ENCODE measurements at regions not wholly inside any gene's neighbourhood (a gene's known extent, or its start where the extent isn't known, plus 50 kb on each side); places are given as distances from the start of the nearest gene placed in this dataset.

GRCh38 chr3:109532257-109533216 lies 195.2 kb upstream of the DPPA4 start:
- Histone ChIP-seq H3K9ac (ENCODE audit: low read depth in 1 of 2, low read length in 2 of 2) (no peak overlapping the region), H3K9me3 (ENCODE audit: control insufficient read depth in 2 of 2, low read length in 2 of 2) (no peaks in the 10 kb centered on the region), H3K27me3 (ENCODE audit: control insufficient read depth in 2 of 2, insufficient read depth in 2 of 2, low read length in 2 of 2) (no peaks in the 10 kb centered on the region), H3K4me3 (ENCODE audit: low read length in 2 of 2) (no peak overlapping the region), H3K36me3 (ENCODE audit: control insufficient read depth in 2 of 2, insufficient read depth in 2 of 2, low read length in 2 of 2) (no peaks in the 10 kb centered on the region), H3K4me1 (ENCODE audit: control insufficient read depth in 2 of 2, insufficient read depth in 2 of 2, low read length in 2 of 2) (no peaks in the 10 kb centered on the region), H3K27ac (ENCODE audit: low read depth in 2 of 2, low read length in 2 of 2) (no peak overlapping the region)

GRCh38 chr3:109545746-109546145 lies 208.4 kb upstream of the DPPA4 start:
- Histone ChIP-seq H3K9me3 (ENCODE audit: control insufficient read depth in 2 of 2, low read length in 2 of 2) (no peaks in the 10 kb centered on the region), H3K4me3 (ENCODE audit: low read length in 2 of 2) (no peak overlapping the region), H3K4me1 (ENCODE audit: control insufficient read depth in 2 of 2, insufficient read depth in 2 of 2, low read length in 2 of 2) (no peaks in the 10 kb centered on the region), H3K36me3 (ENCODE audit: control insufficient read depth in 2 of 2, insufficient read depth in 2 of 2, low read length in 2 of 2) (no peaks in the 10 kb centered on the region), H3K27me3 (ENCODE audit: control insufficient read depth in 2 of 2, insufficient read depth in 2 of 2, low read length in 2 of 2) (no peaks in the 10 kb centered on the region), H3K27ac (ENCODE audit: low read depth in 2 of 2, low read length in 2 of 2) (no peak overlapping the region), H3K9ac (ENCODE audit: low read depth in 1 of 2, low read length in 2 of 2) (no peak overlapping the region)

GRCh38 chr3:109548192-109548938 lies 211.0 kb upstream of the DPPA4 start:
- Histone ChIP-seq H3K4me1 (ENCODE audit: control insufficient read depth in 2 of 2, insufficient read depth in 2 of 2, low read length in 2 of 2) (no peaks in the 10 kb centered on the region), H3K4me3 (ENCODE audit: low read length in 2 of 2) (no peak overlapping the region), H3K27ac (ENCODE audit: low read depth in 2 of 2, low read length in 2 of 2) (no peak overlapping the region), H3K36me3 (ENCODE audit: control insufficient read depth in 2 of 2, insufficient read depth in 2 of 2, low read length in 2 of 2) (no peaks in the 10 kb centered on the region), H3K27me3 (ENCODE audit: control insufficient read depth in 2 of 2, insufficient read depth in 2 of 2, low read length in 2 of 2) (no peaks in the 10 kb centered on the region), H3K9me3 (ENCODE audit: control insufficient read depth in 2 of 2, low read length in 2 of 2) (no peaks in the 10 kb centered on the region), H3K9ac (ENCODE audit: low read depth in 1 of 2, low read length in 2 of 2) (no peak overlapping the region)

GRCh38 chr3:109553591-109554371 lies 216.4 kb upstream of the DPPA4 start:
- no peak overlapping the region for H3K27ac ChIP-seq (ENCODE audit: low read depth in 2 of 2, low read length in 2 of 2)
- H3K9me3 ChIP-seq (ENCODE audit: control insufficient read depth in 2 of 2, low read length in 2 of 2) = no peaks in the 10 kb centered on the region
- no peak overlapping the region for H3K9ac ChIP-seq (ENCODE audit: low read depth in 1 of 2, low read length in 2 of 2)
- H3K4me3 ChIP-seq (ENCODE audit: low read length in 2 of 2) = no peak overlapping the region
- H3K27me3 ChIP-seq (ENCODE audit: control insufficient read depth in 2 of 2, insufficient read depth in 2 of 2, low read length in 2 of 2) = no peaks in the 10 kb centered on the region
- no peaks in the 10 kb centered on the region for H3K4me1 ChIP-seq (ENCODE audit: control insufficient read depth in 2 of 2, insufficient read depth in 2 of 2, low read length in 2 of 2)
- H3K36me3 ChIP-seq (ENCODE audit: control insufficient read depth in 2 of 2, insufficient read depth in 2 of 2, low read length in 2 of 2) = no peaks in the 10 kb centered on the region

- Histone ChIP-seq H3K27ac (ENCODE audit: low read depth in 2 of 2, low read length in 2 of 2) (no peak overlapping the region), H3K4me3 (ENCODE audit: low read length in 2 of 2) (no peak overlapping the region), H3K4me1 (ENCODE audit: control insufficient read depth in 2 of 2, insufficient read depth in 2 of 2, low read length in 2 of 2) (no peaks in the 10 kb centered on the region), H3K36me3 (ENCODE audit: control insufficient read depth in 2 of 2, insufficient read depth in 2 of 2, low read length in 2 of 2) (no peaks in the 10 kb centered on the region), H3K9me3 (ENCODE audit: control insufficient read depth in 2 of 2, low read length in 2 of 2) (no peaks in the 10 kb centered on the region), H3K27me3 (ENCODE audit: control insufficient read depth in 2 of 2, insufficient read depth in 2 of 2, low read length in 2 of 2) (no peaks in the 10 kb centered on the region), H3K9ac (ENCODE audit: low read depth in 1 of 2, low read length in 2 of 2) (no peak overlapping the region)
These were observed 222.0 kb upstream of the DPPA4 start for GRCh38 chr3:109559389-109559788.

GRCh38 chr3:109563149-109563548 lies 225.8 kb upstream of the DPPA4 start:
- no peaks in the 10 kb centered on the region for H3K27me3 ChIP-seq (ENCODE audit: control insufficient read depth in 2 of 2, insufficient read depth in 2 of 2, low read length in 2 of 2)

GRCh38 chr3:109569135-109569846 lies 231.9 kb upstream of the DPPA4 start:
- Histone ChIP-seq H3K36me3 (ENCODE audit: control insufficient read depth in 2 of 2, insufficient read depth in 2 of 2, low read length in 2 of 2) (no peaks in the 10 kb centered on the region), H3K4me3 (ENCODE audit: low read length in 2 of 2) (no peak overlapping the region), H3K9ac (ENCODE audit: low read depth in 1 of 2, low read length in 2 of 2) (no peak overlapping the region), H3K27me3 (ENCODE audit: control insufficient read depth in 2 of 2, insufficient read depth in 2 of 2, low read length in 2 of 2) (no peaks in the 10 kb centered on the region), H3K9me3 (ENCODE audit: control insufficient read depth in 2 of 2, low read length in 2 of 2) (no peaks in the 10 kb centered on the region), H3K27ac (ENCODE audit: low read depth in 2 of 2, low read length in 2 of 2) (no peak overlapping the region), H3K4me1 (ENCODE audit: control insufficient read depth in 2 of 2, insufficient read depth in 2 of 2, low read length in 2 of 2) (no peaks in the 10 kb centered on the region)

More at GRCh38 chr3:109563149-109563548, 225.8 kb upstream of the DPPA4 start:
- no peak overlapping the region for H3K27ac ChIP-seq (ENCODE audit: low read depth in 2 of 2, low read length in 2 of 2)
- H3K36me3 ChIP-seq (ENCODE audit: control insufficient read depth in 2 of 2, insufficient read depth in 2 of 2, low read length in 2 of 2) = no peaks in the 10 kb centered on the region
- H3K4me1 ChIP-seq (ENCODE audit: control insufficient read depth in 2 of 2, insufficient read depth in 2 of 2, low read length in 2 of 2) = no peaks in the 10 kb centered on the region
- H3K9me3 ChIP-seq (ENCODE audit: control insufficient read depth in 2 of 2, low read length in 2 of 2) = no peaks in the 10 kb centered on the region
- no peak overlapping the region for H3K9ac ChIP-seq (ENCODE audit: low read depth in 1 of 2, low read length in 2 of 2)
- H3K4me3 ChIP-seq (ENCODE audit: low read length in 2 of 2) = no peak overlapping the region

GRCh38 chr3:109570408-109570807 lies 233.1 kb upstream of the DPPA4 start:
- Histone ChIP-seq H3K4me1 (ENCODE audit: control insufficient read depth in 2 of 2, insufficient read depth in 2 of 2, low read length in 2 of 2) (no peaks in the 10 kb centered on the region), H3K27me3 (ENCODE audit: control insufficient read depth in 2 of 2, insufficient read depth in 2 of 2, low read length in 2 of 2) (no peaks in the 10 kb centered on the region), H3K9ac (ENCODE audit: low read depth in 1 of 2, low read length in 2 of 2) (no peak overlapping the region), H3K36me3 (ENCODE audit: control insufficient read depth in 2 of 2, insufficient read depth in 2 of 2, low read length in 2 of 2) (no peaks in the 10 kb centered on the region), H3K4me3 (ENCODE audit: low read length in 2 of 2) (no peak overlapping the region), H3K27ac (ENCODE audit: low read depth in 2 of 2, low read length in 2 of 2) (no peak overlapping the region), H3K9me3 (ENCODE audit: control insufficient read depth in 2 of 2, low read length in 2 of 2) (no peaks in the 10 kb centered on the region)

GRCh38 chr3:109572301-109572700 lies 235.0 kb upstream of the DPPA4 start:
- H3K36me3 ChIP-seq (ENCODE audit: control insufficient read depth in 2 of 2, insufficient read depth in 2 of 2, low read length in 2 of 2) = no peaks in the 10 kb centered on the region
- no peaks in the 10 kb centered on the region for H3K27me3 ChIP-seq (ENCODE audit: control insufficient read depth in 2 of 2, insufficient read depth in 2 of 2, low read length in 2 of 2)
- H3K4me1 ChIP-seq (ENCODE audit: control insufficient read depth in 2 of 2, insufficient read depth in 2 of 2, low read length in 2 of 2) = no peaks in the 10 kb centered on the region
- H3K4me3 ChIP-seq (ENCODE audit: low read length in 2 of 2) = no peak overlapping the region
- H3K9ac ChIP-seq (ENCODE audit: low read depth in 1 of 2, low read length in 2 of 2) = no peak overlapping the region
- H3K9me3 ChIP-seq (ENCODE audit: control insufficient read depth in 2 of 2, low read length in 2 of 2) = no peaks in the 10 kb centered on the region
- no peak overlapping the region for H3K27ac ChIP-seq (ENCODE audit: low read depth in 2 of 2, low read length in 2 of 2)
